GM12872 (cell line): ENCODE measurements at regions not wholly inside any gene's neighbourhood (a gene's known extent, or its start where the extent isn't known, plus 50 kb on each side); places are given as distances from the start of the nearest gene placed in this dataset.

Experiments
- TF ChIP-seq, protein P1 (sequence below): IDR thresholded peaks from 3 replicates; pipeline ENCODE4 v1.5.1; 2011; ENCODE audit warnings: low read depth, mild to moderate bottlenecking, low read length, moderate library complexity; ENCODE audit not compliant: insufficient read depth

DNA sequence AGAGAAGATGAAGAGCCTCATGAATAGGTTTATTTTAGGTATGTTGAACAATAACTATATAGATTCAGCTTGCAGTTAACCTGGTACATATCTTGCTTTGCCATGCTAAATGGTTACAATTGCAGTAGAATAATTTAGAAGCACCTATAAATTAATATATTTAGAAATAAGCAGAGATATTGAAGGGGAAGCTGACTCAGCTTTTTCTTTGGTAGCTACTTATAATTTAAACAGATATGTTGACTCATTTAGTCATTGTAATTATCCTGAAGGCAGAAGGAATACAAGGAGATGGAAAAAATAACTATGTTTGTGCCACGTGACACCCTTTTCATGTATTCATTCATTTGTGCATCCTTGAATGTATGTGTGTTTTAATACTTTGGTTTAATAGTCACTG, 755.5 kb downstream of the SUCLG1 start:
- TF ChIP-seq, protein P1, sequence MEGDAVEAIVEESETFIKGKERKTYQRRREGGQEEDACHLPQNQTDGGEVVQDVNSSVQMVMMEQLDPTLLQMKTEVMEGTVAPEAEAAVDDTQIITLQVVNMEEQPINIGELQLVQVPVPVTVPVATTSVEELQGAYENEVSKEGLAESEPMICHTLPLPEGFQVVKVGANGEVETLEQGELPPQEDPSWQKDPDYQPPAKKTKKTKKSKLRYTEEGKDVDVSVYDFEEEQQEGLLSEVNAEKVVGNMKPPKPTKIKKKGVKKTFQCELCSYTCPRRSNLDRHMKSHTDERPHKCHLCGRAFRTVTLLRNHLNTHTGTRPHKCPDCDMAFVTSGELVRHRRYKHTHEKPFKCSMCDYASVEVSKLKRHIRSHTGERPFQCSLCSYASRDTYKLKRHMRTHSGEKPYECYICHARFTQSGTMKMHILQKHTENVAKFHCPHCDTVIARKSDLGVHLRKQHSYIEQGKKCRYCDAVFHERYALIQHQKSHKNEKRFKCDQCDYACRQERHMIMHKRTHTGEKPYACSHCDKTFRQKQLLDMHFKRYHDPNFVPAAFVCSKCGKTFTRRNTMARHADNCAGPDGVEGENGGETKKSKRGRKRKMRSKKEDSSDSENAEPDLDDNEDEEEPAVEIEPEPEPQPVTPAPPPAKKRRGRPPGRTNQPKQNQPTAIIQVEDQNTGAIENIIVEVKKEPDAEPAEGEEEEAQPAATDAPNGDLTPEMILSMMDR = no peak

DNA sequence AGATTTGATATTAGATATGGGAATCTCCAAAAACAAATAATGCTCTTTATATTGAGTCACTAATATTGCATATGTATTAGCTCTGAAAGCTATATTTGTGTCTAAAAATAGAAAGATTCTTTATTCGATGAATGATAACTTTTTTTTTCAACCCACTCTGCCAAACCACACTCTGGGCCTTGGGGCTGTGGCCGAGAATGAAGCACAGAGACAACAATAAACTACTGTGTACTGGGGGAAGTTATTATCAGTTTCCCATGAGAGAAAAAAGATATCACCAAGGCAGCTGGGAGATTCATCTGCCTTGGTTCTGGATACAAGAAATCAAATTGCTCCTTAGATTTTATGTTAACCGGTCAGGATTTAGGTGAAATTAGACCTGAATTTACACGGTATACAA, 762.2 kb downstream of the SUCLG1 start:
- TF ChIP-seq, protein P1 = no peak

DNA sequence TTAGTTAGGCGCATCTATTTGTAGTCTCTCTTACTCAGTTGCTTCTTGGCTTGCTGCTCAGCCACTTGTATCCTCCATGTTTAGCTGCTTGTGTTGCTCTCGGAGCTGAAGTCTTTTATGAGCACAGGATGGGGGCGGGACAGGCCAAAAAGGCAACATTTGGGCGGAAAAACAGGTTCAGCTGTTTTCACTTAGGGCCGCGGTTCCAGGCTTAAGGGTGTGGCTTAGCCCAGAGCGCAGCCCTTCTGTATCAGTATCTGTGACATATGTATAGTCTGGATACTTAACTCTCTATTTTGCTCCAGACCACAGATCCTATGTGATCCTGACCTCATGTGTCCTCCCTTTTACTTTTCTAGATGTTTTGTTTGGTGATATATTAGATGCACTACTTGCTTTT, 763.5 kb downstream of the SUCLG1 start:
- TF ChIP-seq, protein P1 = no peak

DNA sequence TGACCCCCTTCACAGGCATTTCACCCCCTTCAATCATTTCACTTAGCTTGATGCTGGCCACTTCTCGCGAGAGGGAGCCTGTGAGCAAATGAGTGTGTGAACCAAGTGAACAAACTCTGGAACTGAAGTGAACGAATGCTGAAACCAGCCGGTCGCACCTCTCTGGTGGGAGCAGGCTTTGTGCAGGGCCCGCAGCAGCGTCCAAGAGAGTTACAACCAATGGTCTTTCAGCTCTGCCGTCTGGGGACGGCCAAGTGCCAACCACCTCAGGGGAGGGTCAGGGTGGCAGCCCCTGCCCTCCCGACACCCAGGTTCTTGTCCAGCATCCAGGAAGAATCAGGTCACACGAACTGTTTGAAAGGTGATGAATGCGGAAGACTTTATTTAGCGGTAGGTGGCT, 764.0 kb downstream of the SUCLG1 start:
- TF ChIP-seq, protein P1 = no peak

DNA sequence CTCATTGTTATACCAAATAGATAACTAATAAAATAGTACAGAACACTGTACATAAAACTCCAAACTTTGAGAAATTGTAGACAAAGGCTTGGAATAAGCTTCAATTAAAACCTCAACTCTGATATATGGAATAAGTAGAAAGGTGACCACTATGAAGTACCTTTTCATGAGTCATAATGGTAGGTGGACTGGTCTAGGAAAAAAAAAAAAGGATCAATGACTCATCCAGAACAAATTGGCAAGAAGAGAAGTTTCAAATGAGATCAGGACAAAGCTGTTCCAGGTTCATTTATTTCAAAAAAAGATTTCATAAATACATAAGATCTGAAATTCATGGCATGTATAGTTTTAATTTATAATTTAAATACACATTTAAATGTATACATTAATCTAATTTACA, 769.7 kb downstream of the SUCLG1 start:
- TF ChIP-seq, protein P1 = no peak

DNA sequence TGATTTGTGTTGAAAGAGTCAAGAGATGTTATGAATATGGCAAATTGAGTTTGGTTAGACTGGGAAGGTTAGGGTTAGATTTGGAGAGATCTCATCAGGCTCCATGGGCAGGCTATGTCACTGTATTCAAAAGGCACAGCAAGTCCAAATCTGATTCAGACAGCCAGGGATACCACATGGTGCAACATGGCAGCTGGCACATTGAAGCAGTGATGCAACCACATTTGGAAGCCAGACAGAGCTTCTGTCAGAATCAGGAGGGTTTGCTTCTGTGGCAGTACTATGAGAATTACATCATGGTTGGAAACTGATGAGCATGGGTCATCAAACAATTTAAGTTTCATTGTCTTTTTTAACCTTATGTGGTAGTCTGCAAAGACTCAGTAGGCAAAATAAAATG, 772.2 kb downstream of the SUCLG1 start:
- TF ChIP-seq, protein P1 = no peak

DNA sequence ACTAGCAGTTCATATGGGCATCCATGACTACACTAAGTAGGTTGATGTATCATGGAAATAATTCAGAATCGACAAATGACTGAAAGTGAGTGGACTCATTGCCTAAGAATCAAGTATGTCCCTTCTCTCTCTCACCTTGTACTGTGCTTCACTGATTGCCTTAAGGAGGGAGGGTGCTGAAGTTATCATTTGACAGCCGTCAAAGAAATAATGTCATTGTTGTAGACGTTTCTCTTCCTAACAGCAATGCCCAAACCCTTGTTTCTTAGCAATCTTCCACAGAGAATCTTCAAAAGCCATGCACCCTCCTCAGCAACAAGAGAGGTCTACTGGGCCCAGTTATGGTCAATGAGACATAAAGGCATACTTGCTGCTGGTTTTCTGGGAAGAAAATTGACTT, 785.0 kb downstream of the SUCLG1 start:
- TF ChIP-seq, protein P1 = no peak

DNA sequence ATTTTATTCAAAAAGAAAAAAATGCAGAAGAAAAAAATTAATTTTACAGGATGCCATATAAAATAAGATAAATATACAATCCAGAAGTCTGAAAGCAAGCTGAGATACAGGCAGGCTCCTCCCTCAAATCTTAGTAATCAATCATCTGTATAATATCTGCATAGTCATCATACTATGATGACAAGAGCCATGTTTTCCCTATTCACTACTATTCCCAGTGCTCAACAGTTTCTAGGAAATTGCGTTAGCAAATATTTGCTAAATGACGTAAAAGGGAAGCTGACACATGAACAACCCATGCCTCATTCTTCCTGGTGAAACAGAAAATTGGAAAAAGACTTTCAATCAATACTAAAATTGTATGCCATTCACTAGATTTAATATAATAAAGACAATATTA, 793.2 kb downstream of the SUCLG1 start:
- TF ChIP-seq, protein P1 = no peak
